ENCODE measurements at regions not wholly inside any gene's neighbourhood (a gene's known extent, or its start where the extent isn't known, plus 50 kb on each side); places are given as distances from the start of the nearest gene placed in this dataset.

DNA sequence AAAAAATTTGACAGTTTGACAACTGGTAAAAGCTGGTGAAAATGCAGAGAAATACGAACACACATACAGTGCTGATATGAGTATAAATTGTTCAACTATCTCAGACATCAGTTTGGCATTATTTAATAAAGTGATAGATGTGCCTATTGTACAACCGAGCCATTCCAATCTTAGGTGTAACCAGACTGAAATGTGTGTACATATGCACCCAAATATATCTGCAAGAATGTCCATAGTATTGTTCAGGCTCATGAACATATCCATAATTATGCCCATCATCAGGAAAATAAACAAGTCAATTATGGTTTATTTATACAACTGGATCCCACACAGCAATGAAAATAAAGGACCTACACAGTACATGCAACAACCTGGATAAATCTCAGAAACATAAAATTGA lies 188.9 kb upstream of the DDX53 start:
- TF ChIP-seq, protein P1, sequence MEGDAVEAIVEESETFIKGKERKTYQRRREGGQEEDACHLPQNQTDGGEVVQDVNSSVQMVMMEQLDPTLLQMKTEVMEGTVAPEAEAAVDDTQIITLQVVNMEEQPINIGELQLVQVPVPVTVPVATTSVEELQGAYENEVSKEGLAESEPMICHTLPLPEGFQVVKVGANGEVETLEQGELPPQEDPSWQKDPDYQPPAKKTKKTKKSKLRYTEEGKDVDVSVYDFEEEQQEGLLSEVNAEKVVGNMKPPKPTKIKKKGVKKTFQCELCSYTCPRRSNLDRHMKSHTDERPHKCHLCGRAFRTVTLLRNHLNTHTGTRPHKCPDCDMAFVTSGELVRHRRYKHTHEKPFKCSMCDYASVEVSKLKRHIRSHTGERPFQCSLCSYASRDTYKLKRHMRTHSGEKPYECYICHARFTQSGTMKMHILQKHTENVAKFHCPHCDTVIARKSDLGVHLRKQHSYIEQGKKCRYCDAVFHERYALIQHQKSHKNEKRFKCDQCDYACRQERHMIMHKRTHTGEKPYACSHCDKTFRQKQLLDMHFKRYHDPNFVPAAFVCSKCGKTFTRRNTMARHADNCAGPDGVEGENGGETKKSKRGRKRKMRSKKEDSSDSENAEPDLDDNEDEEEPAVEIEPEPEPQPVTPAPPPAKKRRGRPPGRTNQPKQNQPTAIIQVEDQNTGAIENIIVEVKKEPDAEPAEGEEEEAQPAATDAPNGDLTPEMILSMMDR (IDR thresholded peaks at IDR 0.05) = no peak
- no peak for TF ChIP-seq POLR2A (IDR thresholded peaks at IDR 0.05)

All from body of pancreas (tissue), 4 donors.